ENCODE measurements at regions not wholly inside any gene's neighbourhood (a gene's known extent, or its start where the extent isn't known, plus 50 kb on each side); places are given as distances from the start of the nearest gene placed in this dataset.

GRCh38 chr11:25991476-25991875 is 340.5 kb upstream of the ANO3 start:
- DNase-seq: no peak

- DNase-seq: no peak
Measured at GRCh38 chr11:25992294-25992693, 339.6 kb upstream of the ANO3 start.

- DNase-seq: no peak
Measured at GRCh38 chr11:25993016-25993415, 338.9 kb upstream of the ANO3 start.

- DNase-seq: no peak
Measured at GRCh38 chr11:26011474-26011873, 320.5 kb upstream of the ANO3 start.

- no peak for DNase-seq
Measured at GRCh38 chr11:26014456-26015115, 317.3 kb upstream of the ANO3 start.

- no peak for DNase-seq
Measured at GRCh38 chr11:26017322-26017860, 314.5 kb upstream of the ANO3 start.

GRCh38 chr11:26017903-26018302 is 314.0 kb upstream of the ANO3 start:
- no peak for DNase-seq

GRCh38 chr11:26018336-26018735 is 313.6 kb upstream of the ANO3 start:
- no peak for DNase-seq

GRCh38 chr11:26019386-26019785 is 312.5 kb upstream of the ANO3 start:
- DNase-seq: no peak

- no peak for DNase-seq
Measured at GRCh38 chr11:26021017-26021416, 310.9 kb upstream of the ANO3 start.

- no peak for DNase-seq
Measured at GRCh38 chr11:26023057-26023456, 308.9 kb upstream of the ANO3 start.

GRCh38 chr11:26025676-26026075 is 306.3 kb upstream of the ANO3 start:
- no peak for DNase-seq

- no peak for DNase-seq
Measured at GRCh38 chr11:26026078-26026477, 305.9 kb upstream of the ANO3 start.

GRCh38 chr11:26027887-26028286 is 304.0 kb upstream of the ANO3 start:
- DNase-seq: no peak

GRCh38 chr11:26028393-26028911 is 303.5 kb upstream of the ANO3 start:
- DNase-seq: no peak

- no peak for DNase-seq
Measured at GRCh38 chr11:26030399-26030798, 301.5 kb upstream of the ANO3 start.

GRCh38 chr11:26032241-26032640 is 299.7 kb upstream of the ANO3 start:
- no peak for DNase-seq

- no peak for DNase-seq
Measured at GRCh38 chr11:26035696-26036095, 296.2 kb upstream of the ANO3 start.

GRCh38 chr11:26037716-26038115 is 294.2 kb upstream of the ANO3 start:
- no peak for DNase-seq

- DNase-seq: no peak
Measured at GRCh38 chr11:26040339-26040738, 291.6 kb upstream of the ANO3 start.

- DNase-seq: no peak
Measured at GRCh38 chr11:26042113-26042512, 289.8 kb upstream of the ANO3 start.

- DNase-seq: no peak
Measured at GRCh38 chr11:26043665-26044064, 288.3 kb upstream of the ANO3 start.

- DNase-seq: no peak
Measured at GRCh38 chr11:26044389-26044788, 287.5 kb upstream of the ANO3 start.

GRCh38 chr11:26045082-26045481 is 286.8 kb upstream of the ANO3 start:
- DNase-seq: no peak

GRCh38 chr11:26048271-26048670 is 283.7 kb upstream of the ANO3 start:
- DNase-seq: no peak

Data from NCI-H526 treated with DMSO at 0.1 percent for 48 hours (cell line).